OCI-LY3 (cell line): ENCODE measurements at regions not wholly inside any gene's neighbourhood (a gene's known extent, or its start where the extent isn't known, plus 50 kb on each side); places are given as distances from the start of the nearest gene placed in this dataset.

ENCODE experiments used
- H2AFZ ChIP-seq: fragments of 200-600, 300-600 bp; shearing (Covaris generic); 2 replicates; pipeline ENCODE4 v1.6.0; 2014; ENCODE audit warnings: antibody characterized with exemption, low read depth, low read length
- H3K27ac ChIP-seq: fragments of 200-600, 300-600 bp; sonication (generic); 2 replicates; pipeline ENCODE4 v1.5.1; 2014; ENCODE audit warnings: mild to moderate bottlenecking, low read length, moderate library complexity, mixed read lengths
- H3K27me3 ChIP-seq: fragments of 200-600, 300-600 bp; sonication (generic); 2 replicates; pipeline ENCODE4 v1.6.1; 2014; ENCODE audit warnings: low read depth, low read length, mixed read lengths
- H3K36me3 ChIP-seq: fragments of 200-600, 300-600 bp; sonication (generic); replicated peaks from 2 replicates; pipeline ENCODE3; 2014; ENCODE audit warnings: low read depth, low read length, mixed read lengths
- H3K4me1 ChIP-seq: fragments of 300-600, 200-600 bp; sonication (generic); 2 replicates; pipeline ENCODE4 v1.6.1; 2014; ENCODE audit warnings: low read length, mixed read lengths
- H3K4me2 ChIP-seq: fragments of 200-600, 300-600 bp; sonication (generic); 2 replicates; pipeline ENCODE4 v1.6.1; 2014; ENCODE audit warnings: low read length, mixed read lengths
- H3K4me3 ChIP-seq: fragments of 300-600, 200-600 bp; sonication (generic); 2 replicates; pipeline ENCODE4 v1.5.1; 2014; ENCODE audit warnings: antibody characterized with exemption, mild to moderate bottlenecking, low read length, moderate library complexity
- H3K79me2 ChIP-seq: fragments of 300-600, 200-600 bp; shearing (Covaris generic); 2 replicates; pipeline ENCODE4 v1.6.1; 2014; ENCODE audit warnings: mild to moderate bottlenecking, low read length, mixed read lengths
- H3K9ac ChIP-seq: fragments of 300-600, 200-600 bp; shearing (Covaris generic); 2 replicates; pipeline ENCODE4 v1.6.0; 2014; ENCODE audit warnings: mild to moderate bottlenecking, low read length, moderate library complexity
- H3K9me3 ChIP-seq: fragments of 200-600, 300-600 bp; shearing (Covaris generic); 2 replicates; pipeline ENCODE4 v1.6.1; 2014; ENCODE audit warnings: low read length, mixed read lengths; ENCODE audit not compliant: insufficient read depth
- H4K20me1 ChIP-seq: fragments of 200-600, 300-600 bp; sonication (generic); 2 replicates; pipeline ENCODE4 v1.6.1; 2016; ENCODE audit warnings: low read length, mixed read lengths; ENCODE audit not compliant: insufficient read depth
- EZH2phosphoT487 ChIP-seq: fragments of 200-600 bp; shearing (Covaris generic); IDR thresholded peaks from 2 replicates; pipeline ENCODE4 v1.6.1; 2018; ENCODE audit warnings: antibody characterized with exemption, mixed run types, low read depth
- TF ChIP-seq, protein P1 (sequence below): fragments of 200-600, 300-600 bp; sonication (generic); IDR thresholded peaks from 2 replicates; pipeline ENCODE4 v1.5.1; 2014; ENCODE audit warnings: antibody characterized with exemption, low read length, low read depth

DNA sequence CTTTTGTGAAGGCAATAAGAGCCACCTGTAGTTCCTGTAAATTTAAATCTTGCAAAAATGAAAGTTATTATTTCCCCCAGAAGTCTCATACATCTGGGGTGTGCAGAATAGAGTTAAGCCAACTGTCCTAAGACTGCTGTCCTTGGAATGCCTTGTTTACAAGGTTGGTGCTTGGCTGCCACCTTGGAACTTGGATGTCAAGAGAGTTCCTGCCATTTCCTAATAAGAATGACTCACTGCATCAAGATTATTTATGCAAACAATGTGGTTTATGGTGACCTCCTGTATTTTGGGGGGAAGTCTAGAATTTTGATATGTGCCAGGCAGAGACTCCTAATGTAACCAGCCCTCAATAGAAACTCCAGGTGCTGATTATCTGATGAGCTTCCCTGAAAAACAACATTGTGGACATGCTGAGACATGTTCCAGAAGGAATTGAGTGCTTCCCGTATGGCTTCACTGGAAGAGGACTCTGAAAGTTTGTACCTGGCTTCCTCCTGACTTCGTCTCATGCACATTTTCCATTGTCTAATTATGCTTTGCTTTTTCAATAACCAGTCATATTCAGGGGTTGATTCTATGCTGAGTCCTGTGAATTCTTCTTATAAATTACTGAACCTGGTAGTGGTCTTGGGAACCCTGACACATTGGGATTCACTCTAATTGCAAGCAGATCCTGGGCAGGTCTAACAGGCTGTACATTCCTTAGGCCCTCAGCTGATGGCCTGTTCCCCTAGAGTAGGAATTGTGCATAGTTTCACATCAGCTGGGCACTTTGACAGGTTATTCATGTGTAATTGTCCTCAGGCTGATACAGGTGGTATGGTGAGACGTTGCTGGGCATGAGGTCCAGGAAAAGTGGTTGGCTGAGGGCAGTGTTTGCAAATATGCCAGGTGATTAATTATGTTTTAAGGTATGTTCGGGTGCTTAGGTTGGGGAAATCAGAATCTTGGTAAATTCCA is 1370.7 kb upstream of the TMEM132C start:
- no peak overlapping the region for H3K4me2 ChIP-seq
- H3K27ac ChIP-seq = no peak overlapping the region
- no peaks in the 10 kb centered on the region for H4K20me1 ChIP-seq
- no peaks in the 10 kb centered on the region for H3K79me2 ChIP-seq
- 0 out of 2 replicates have a peak, but pooled peaks cover 4% of the 10 kb centered on the region for H3K9me3 ChIP-seq
- no peak overlapping the region for H3K9ac ChIP-seq
- TF ChIP-seq, protein P1, sequence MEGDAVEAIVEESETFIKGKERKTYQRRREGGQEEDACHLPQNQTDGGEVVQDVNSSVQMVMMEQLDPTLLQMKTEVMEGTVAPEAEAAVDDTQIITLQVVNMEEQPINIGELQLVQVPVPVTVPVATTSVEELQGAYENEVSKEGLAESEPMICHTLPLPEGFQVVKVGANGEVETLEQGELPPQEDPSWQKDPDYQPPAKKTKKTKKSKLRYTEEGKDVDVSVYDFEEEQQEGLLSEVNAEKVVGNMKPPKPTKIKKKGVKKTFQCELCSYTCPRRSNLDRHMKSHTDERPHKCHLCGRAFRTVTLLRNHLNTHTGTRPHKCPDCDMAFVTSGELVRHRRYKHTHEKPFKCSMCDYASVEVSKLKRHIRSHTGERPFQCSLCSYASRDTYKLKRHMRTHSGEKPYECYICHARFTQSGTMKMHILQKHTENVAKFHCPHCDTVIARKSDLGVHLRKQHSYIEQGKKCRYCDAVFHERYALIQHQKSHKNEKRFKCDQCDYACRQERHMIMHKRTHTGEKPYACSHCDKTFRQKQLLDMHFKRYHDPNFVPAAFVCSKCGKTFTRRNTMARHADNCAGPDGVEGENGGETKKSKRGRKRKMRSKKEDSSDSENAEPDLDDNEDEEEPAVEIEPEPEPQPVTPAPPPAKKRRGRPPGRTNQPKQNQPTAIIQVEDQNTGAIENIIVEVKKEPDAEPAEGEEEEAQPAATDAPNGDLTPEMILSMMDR = no peak
- TF ChIP-seq EZH2phosphoT487 = no peak
- H3K4me3 ChIP-seq = no peak overlapping the region
- no peaks in the 10 kb centered on the region for H3K27me3 ChIP-seq
- H2AFZ ChIP-seq = no peak overlapping the region
- no peaks in the 10 kb centered on the region for H3K36me3 ChIP-seq
- no peaks in the 10 kb centered on the region for H3K4me1 ChIP-seq

DNA sequence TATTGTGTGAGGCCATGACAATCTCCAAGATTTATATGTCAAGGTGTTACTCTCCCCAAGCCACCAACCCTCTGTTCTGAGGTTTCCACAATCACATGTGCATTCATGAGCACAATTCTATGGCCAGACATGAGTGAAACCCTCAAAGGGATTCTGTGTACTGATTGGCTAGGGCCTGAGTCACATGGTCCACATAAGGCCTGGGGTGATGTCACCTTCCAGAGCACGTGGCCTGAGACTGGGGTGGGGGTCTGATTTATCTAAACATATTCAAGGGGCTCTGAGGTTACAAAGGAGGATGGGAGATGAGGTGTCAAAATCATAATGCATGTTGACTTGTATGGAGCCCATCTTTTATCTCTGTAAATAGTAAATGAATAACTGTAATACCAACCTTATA is 1369.9 kb upstream of the TMEM132C start:
- H3K4me1 ChIP-seq = no peaks in the 10 kb centered on the region
- no peak overlapping the region for H3K4me3 ChIP-seq
- no peaks in the 10 kb centered on the region for H3K36me3 ChIP-seq
- no peaks in the 10 kb centered on the region for H3K27me3 ChIP-seq
- H4K20me1 ChIP-seq = no peaks in the 10 kb centered on the region
- H3K27ac ChIP-seq = no peak overlapping the region
- H3K79me2 ChIP-seq = no peaks in the 10 kb centered on the region
- TF ChIP-seq, protein P1 = no peak
- no peak for TF ChIP-seq EZH2phosphoT487
- H3K9me3 ChIP-seq = no peaks in the 10 kb centered on the region
- no peak overlapping the region for H3K9ac ChIP-seq
- H2AFZ ChIP-seq = no peak overlapping the region
- H3K4me2 ChIP-seq = no peak overlapping the region

DNA sequence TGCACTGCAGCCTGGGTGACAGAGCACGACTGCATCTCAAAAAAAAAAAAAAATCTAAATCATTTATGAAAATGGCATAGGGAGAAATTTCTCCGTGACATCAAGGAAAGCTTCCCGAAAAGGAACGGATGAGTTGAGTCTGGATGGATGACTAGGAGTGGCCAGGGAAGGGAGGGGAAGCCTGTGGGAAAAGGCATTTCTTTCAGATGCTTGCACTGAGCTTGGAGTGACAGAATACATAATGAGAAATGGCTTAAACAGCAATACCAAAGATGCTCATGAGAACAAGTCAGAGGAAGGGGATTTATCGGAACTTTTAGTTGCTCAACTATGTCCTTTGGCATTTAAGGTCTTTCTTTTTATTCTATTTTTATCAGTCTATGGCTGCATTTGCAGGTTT is 1369.2 kb upstream of the TMEM132C start:
- no peak overlapping the region for H2AFZ ChIP-seq
- H4K20me1 ChIP-seq = no peaks in the 10 kb centered on the region
- H3K4me3 ChIP-seq = no peak overlapping the region
- no peaks in the 10 kb centered on the region for H3K36me3 ChIP-seq
- no peaks in the 10 kb centered on the region for H3K27me3 ChIP-seq
- no peaks in the 10 kb centered on the region for H3K9me3 ChIP-seq
- H3K9ac ChIP-seq = no peak overlapping the region
- TF ChIP-seq, protein P1 = no peak
- no peak for TF ChIP-seq EZH2phosphoT487
- no peaks in the 10 kb centered on the region for H3K79me2 ChIP-seq
- H3K27ac ChIP-seq = no peak overlapping the region
- H3K4me1 ChIP-seq = no peaks in the 10 kb centered on the region
- H3K4me2 ChIP-seq = no peak overlapping the region

DNA sequence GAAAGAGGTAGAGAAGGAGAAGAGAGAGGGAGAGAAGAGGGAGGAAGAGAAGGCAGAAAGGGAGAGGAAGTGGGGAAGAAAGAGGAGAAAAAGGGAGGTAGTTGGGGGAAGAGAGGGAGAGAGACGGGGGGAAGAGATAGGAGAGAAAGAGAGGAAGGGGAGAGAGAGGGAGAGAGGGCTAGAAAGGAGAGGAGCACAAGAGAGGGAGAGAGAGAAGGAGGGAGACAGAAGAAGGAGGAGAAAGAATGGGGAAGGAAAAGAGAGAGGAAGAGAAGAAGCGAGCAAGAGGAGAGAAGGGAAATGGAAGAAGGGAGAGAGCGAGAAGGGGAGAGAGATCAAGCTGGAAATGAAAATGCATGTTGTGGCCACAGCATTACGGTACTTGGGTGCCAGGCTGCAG is 1368.4 kb upstream of the TMEM132C start:
- no peak overlapping the region for H3K27ac ChIP-seq

More for the DNA sequence above, 1368.4 kb upstream of the TMEM132C start:
- no peaks in the 10 kb centered on the region for H3K79me2 ChIP-seq
- no peak overlapping the region for H3K4me3 ChIP-seq
- H3K27me3 ChIP-seq = no peaks in the 10 kb centered on the region
- TF ChIP-seq, protein P1 = no peak
- no peak for TF ChIP-seq EZH2phosphoT487
- no peak overlapping the region for H2AFZ ChIP-seq
- no peak overlapping the region for H3K9ac ChIP-seq
- H3K36me3 ChIP-seq = no peaks in the 10 kb centered on the region
- H3K4me1 ChIP-seq = no peaks in the 10 kb centered on the region
- H3K9me3 ChIP-seq = no peaks in the 10 kb centered on the region
- H4K20me1 ChIP-seq = no peaks in the 10 kb centered on the region
- H3K4me2 ChIP-seq = no peak overlapping the region
